Chondrocyte (in vitro differentiated cells): ENCODE measurements at regions not wholly inside any gene's neighbourhood (a gene's known extent, or its start where the extent isn't known, plus 50 kb on each side); places are given as distances from the start of the nearest gene placed in this dataset.

Source experiments
- DNase-seq: peaks from one replicate; pipeline ENCODE4 v3.0.0; 2021; ENCODE audit warnings: mixed read lengths, low spot score
- H3K27ac Mint-ChIP-seq: one replicate; pipeline ENCODE4 v1.8.0; 2021; ENCODE audit warnings: mild to moderate bottlenecking, moderate library complexity, mixed read lengths; ENCODE audit not compliant: unreplicated experiment
- H3K27me3 Mint-ChIP-seq: 2 replicates; pipeline ENCODE4 v1.8.0; 2021; ENCODE audit warnings: low read depth, mixed read lengths
- H3K36me3 Mint-ChIP-seq: 2 replicates; pipeline ENCODE4 v1.8.0; 2021; ENCODE audit warnings: low read depth, mixed read lengths
- H3K4me1 Mint-ChIP-seq: 2 replicates; pipeline ENCODE4 v1.8.0; 2021; ENCODE audit warnings: low read depth, mild to moderate bottlenecking, mixed read lengths
- H3K4me3 Mint-ChIP-seq: one replicate; pipeline ENCODE4 v1.8.0; 2021; ENCODE audit warnings: mild to moderate bottlenecking, moderate library complexity, mixed read lengths; ENCODE audit not compliant: unreplicated experiment
- H3K9me3 Mint-ChIP-seq: 2 replicates; pipeline ENCODE4 v1.8.0; 2021; ENCODE audit warnings: low read depth, mixed read lengths
- CTCF ChIP-seq: fragments of 200-600 bp; sonication (generic); IDR thresholded peaks from 2 replicates; pipeline ENCODE4 v1.5.0; 2021; ENCODE audit warnings: antibody characterized with exemption, mild to moderate bottlenecking, moderate library complexity

GRCh38 chr1:192003295-192004077, 154.8 kb upstream of the RGS18 start:
- Mint-ChIP-seq H3K9me3 (no peaks in the 10 kb centered on the region), H3K36me3 (no peaks in the 10 kb centered on the region), H3K27me3 (peaks cover 3% of the 10 kb centered on the region), H3K27ac (no peak overlapping the region), H3K4me1 (no peaks in the 10 kb centered on the region), H3K4me3 (no peak overlapping the region)
- DNase-seq, result no peak
- no peak for TF ChIP-seq CTCF

GRCh38 chr1:192005976-192006375, 152.3 kb upstream of the RGS18 start:
- no peaks in the 10 kb centered on the region for H3K4me1 Mint-ChIP-seq
- H3K27me3 Mint-ChIP-seq, result peaks cover 3% of the 10 kb centered on the region
- no peak for TF ChIP-seq CTCF
- no peak overlapping the region for H3K4me3 Mint-ChIP-seq
- no peaks in the 10 kb centered on the region for H3K36me3 Mint-ChIP-seq
- H3K27ac Mint-ChIP-seq, result no peak overlapping the region
- no peak for DNase-seq
- H3K9me3 Mint-ChIP-seq, result peaks cover 4% of the 10 kb centered on the region

- peaks cover 3% of the 10 kb centered on the region for H3K27me3 Mint-ChIP-seq
- H3K4me3 Mint-ChIP-seq, result no peak overlapping the region
- no peak for TF ChIP-seq CTCF
- H3K27ac Mint-ChIP-seq, result no peak overlapping the region
- no peaks in the 10 kb centered on the region for H3K4me1 Mint-ChIP-seq
- DNase-seq, result no peak
- peaks cover 4% of the 10 kb centered on the region for H3K9me3 Mint-ChIP-seq
- no peaks in the 10 kb centered on the region for H3K36me3 Mint-ChIP-seq
These were observed 149.9 kb upstream of the RGS18 start for GRCh38 chr1:192008281-192008825.

GRCh38 chr1:192010406-192010805, 147.9 kb upstream of the RGS18 start:
- no peak for DNase-seq
- Mint-ChIP-seq H3K36me3 (no peaks in the 10 kb centered on the region), H3K27me3 (peaks cover 3% of the 10 kb centered on the region), H3K9me3 (peaks cover 4% of the 10 kb centered on the region), H3K4me1 (no peaks in the 10 kb centered on the region), H3K27ac (no peak overlapping the region), H3K4me3 (no peak overlapping the region)
- TF ChIP-seq CTCF, result no peak

- Mint-ChIP-seq H3K9me3 (peaks cover 4% of the 10 kb centered on the region), H3K36me3 (no peaks in the 10 kb centered on the region), H3K27me3 (peaks cover 3% of the 10 kb centered on the region), H3K4me1 (no peaks in the 10 kb centered on the region), H3K4me3 (no peak overlapping the region), H3K27ac (no peak overlapping the region)
- no peak for TF ChIP-seq CTCF
- no peak for DNase-seq
These were observed 146.7 kb upstream of the RGS18 start for GRCh38 chr1:192011525-192011924.
